A549 (cell line): ENCODE measurements at regions not wholly inside any gene's neighbourhood (a gene's known extent, or its start where the extent isn't known, plus 50 kb on each side); places are given as distances from the start of the nearest gene placed in this dataset.

Experiments used
- ATAC-seq, 2 experiments: fragments of 200-7000 bp in 1 of 2; fragments of >200 bp in 1 of 2; cut with Nextera tagmentation in 1 of 2; cut with Tn5 transposase in 1 of 2; 3 replicates each; pipeline versions ENCODE4 v1.8.0 to v1.9.1; 2018 to 2020; ENCODE audit warnings: mild to moderate bottlenecking in 1 of 2, moderate library complexity in 1 of 2
- CTCF ChIA-PET: fragments of 300-600 bp; sonication (Branson Sonifier 250); formaldehyde crosslinking; extraction: SDS; loops from one replicate; lab custom pipeline; 2021; ENCODE audit warnings: antibody characterized with exemption, inconsistent platforms; lab: Yijun Ruan, JAX
- POLR2A ChIA-PET: fragments of 350-600 bp; formaldehyde crosslinking; extraction: SDS; loops from one replicate; lab custom pipeline; 2021; ENCODE audit warnings: antibody characterized with exemption, inconsistent platforms; lab: Yijun Ruan, JAX
- DNase-seq, 2 experiments: peaks; one replicate each; pipeline versions ENCODE4 v3.0.0 to v3.0.0-alpha.2; 2011 to 2016; ENCODE audit warnings: low read depth in 1 of 2, low spot score in 1 of 2
- FAIRE-seq: peaks from 2 replicates; lab custom pipeline; 2011; peaks lifted over from hg19 to GRCh38; lab: Jason Lieb, UNC
- H3K27ac ChIP-seq, 2 experiments: fragments of >200 bp; sonication (Bioruptor Twin); formaldehyde crosslinking; 3 replicates each; pipeline ENCODE4 v1.5.1; 2016 to 2017
- H3K4me1 ChIP-seq: fragments of >200 bp; sonication (Bioruptor Twin); formaldehyde crosslinking; 3 replicates; pipeline ENCODE4 v1.6.1; 2016
- H3K4me2 ChIP-seq: fragments of >200 bp; sonication (Bioruptor Twin); formaldehyde crosslinking; 3 replicates; pipeline ENCODE4 v1.6.1; 2016
- H3K4me3 ChIP-seq: fragments of >200 bp; sonication (Bioruptor Twin); formaldehyde crosslinking; 3 replicates; pipeline ENCODE4 v1.5.1; 2016
- H3K9me3 ChIP-seq: fragments of >200 bp; sonication (Bioruptor Twin); formaldehyde crosslinking; 3 replicates; pipeline ENCODE4 v1.6.1; 2016
- BCL3 ChIP-seq: fragments of >200 bp; sonication (Bioruptor Twin); formaldehyde crosslinking; IDR thresholded peaks from 3 replicates; pipeline ENCODE4 v1.6.1; 2016
- BHLHE40 ChIP-seq: IDR thresholded peaks from 2 replicates; pipeline ENCODE4 v1.6.1; 2012; ENCODE audit warnings: low read depth, low read length, inconsistent platforms
- CEBPB ChIP-seq, 2 experiments: fragments of >200 bp in 1 of 2; sonication (Bioruptor Twin) in 1 of 2; formaldehyde crosslinking in 1 of 2; IDR thresholded peaks; 2 replicates each; pipeline ENCODE4 v1.6.1; 2012 to 2016
- EHF ChIP-seq: fragments of 250-450 bp; sonication (Bioruptor Pico); IDR thresholded peaks from 2 replicates; pipeline ENCODE4 v1.5.0; 2020; ENCODE audit warnings: mild to moderate bottlenecking
- EHMT2 ChIP-seq: fragments of 200-600 bp; sonication (generic); IDR thresholded peaks from 2 replicates; pipeline ENCODE4 v1.6.1; 2016; ENCODE audit warnings: antibody characterized with exemption, low read depth, mild to moderate bottlenecking, moderate library complexity
- EP300 ChIP-seq, 2 experiments: fragments of >200 bp; sonication (Bioruptor Twin); formaldehyde crosslinking; IDR thresholded peaks; 2 replicates in 1 of 2; 3 replicates in 1 of 2; pipeline ENCODE4 v1.6.1; 2016 to 2017
- ESRRA ChIP-seq: fragments of 150-350 bp; IDR thresholded peaks from 2 replicates; pipeline ENCODE4 v1.6.1; 2014; ENCODE audit warnings: mild to moderate bottlenecking, low read length, borderline replicate concordance
- FOSB ChIP-seq: fragments of 250-450 bp; sonication (Bioruptor Pico); IDR thresholded peaks from 2 replicates; pipeline ENCODE4 v1.5.0; 2020; ENCODE audit warnings: mild to moderate bottlenecking, moderate library complexity
- FOSL2 ChIP-seq, 2 experiments: fragments of 450-650 bp in 1 of 2; fragments of >200 bp in 1 of 2; sonication (Bioruptor Twin) in 1 of 2; formaldehyde crosslinking; IDR thresholded peaks; 2 replicates each; pipeline versions ENCODE4 v1.5.0 to v1.6.1; 2016 to 2020; ENCODE audit warnings: mild to moderate bottlenecking in 1 of 2, moderate library complexity in 1 of 2
- HDAC2 ChIP-seq: fragments of 200-600 bp; sonication (generic); IDR thresholded peaks from 2 replicates; pipeline ENCODE4 v1.6.1; 2016
- HES2 ChIP-seq: fragments of >200 bp; sonication (Bioruptor Twin); formaldehyde crosslinking; IDR thresholded peaks from 2 replicates; pipeline ENCODE4 v1.6.1; 2016
- HOXA7 ChIP-seq: fragments of 250-450 bp; sonication (Bioruptor Pico); IDR thresholded peaks from 2 replicates; pipeline ENCODE4 v1.5.0; 2020; ENCODE audit warnings: mild to moderate bottlenecking, moderate library complexity
- HOXB13 ChIP-seq: fragments of 250-450 bp; sonication (Bioruptor Pico); IDR thresholded peaks from 2 replicates; pipeline ENCODE4 v1.5.0; 2020; ENCODE audit warnings: low read depth, mild to moderate bottlenecking, moderate library complexity
- JUN ChIP-seq, 2 experiments: fragments of >200 bp; sonication (Bioruptor Twin); formaldehyde crosslinking; IDR thresholded peaks; 2 replicates in 1 of 2; 3 replicates in 1 of 2; pipeline ENCODE4 v1.6.1; 2016 to 2017
- KDM5A ChIP-seq: fragments of 200-600 bp; sonication (generic); IDR thresholded peaks from 2 replicates; pipeline ENCODE4 v1.6.1; 2016; ENCODE audit warnings: antibody characterized with exemption, mild to moderate bottlenecking
- MAFK ChIP-seq: fragments of 450-650 bp; IDR thresholded peaks from 2 replicates; pipeline ENCODE4 v1.6.1; 2014; ENCODE audit not compliant: partially characterized antibody
- MAZ ChIP-seq: fragments of 150-350 bp; IDR thresholded peaks from 2 replicates; pipeline ENCODE4 v1.6.1; 2014; ENCODE audit warnings: antibody characterized with exemption, low read depth, low read length, borderline replicate concordance
- PBX3 ChIP-seq: IDR thresholded peaks from 2 replicates; pipeline ENCODE4 v1.6.1; 2012
- RAD21 ChIP-seq, 2 experiments: fragments of >200 bp in 1 of 2; sonication (Bioruptor Twin) in 1 of 2; formaldehyde crosslinking in 1 of 2; IDR thresholded peaks in 1 of 2; conservative IDR thresholded peaks in 1 of 2; 2 replicates in 1 of 2; 3 replicates in 1 of 2; pipeline ENCODE4 v1.6.1; 2012 to 2018; ENCODE audit warnings: inconsistent platforms in 1 of 2
- RARB ChIP-seq: fragments of 250-450 bp; sonication (Bioruptor Pico); IDR thresholded peaks from 2 replicates; pipeline ENCODE4 v1.8.0; 2021; ENCODE audit warnings: mild to moderate bottlenecking, moderate library complexity
- RFX5 ChIP-seq: fragments of 450-650 bp; IDR thresholded peaks from 2 replicates; pipeline ENCODE4 v1.7.1; 2014; ENCODE audit warnings: antibody characterized with exemption, mild to moderate bottlenecking, moderate library complexity
- RNF2 ChIP-seq: fragments of 200-600 bp; sonication (generic); IDR thresholded peaks from 2 replicates; pipeline ENCODE4 v1.6.1; 2016; ENCODE audit warnings: low read depth, mild to moderate bottlenecking, antibody characterized with exemption, moderate library complexity, borderline replicate concordance
- SMC3 ChIP-seq: fragments of >200 bp; sonication (Bioruptor Twin); formaldehyde crosslinking; IDR thresholded peaks from 3 replicates; pipeline ENCODE4 v1.6.1; 2018; ENCODE audit warnings: inconsistent platforms
- SREBF2 ChIP-seq: fragments of 450-650 bp; IDR thresholded peaks from 2 replicates; pipeline ENCODE4 v1.6.1; 2014; ENCODE audit warnings: mild to moderate bottlenecking, moderate library complexity
- TP53 ChIP-seq: fragments of 250-450 bp; sonication (Bioruptor Pico); IDR thresholded peaks from 2 replicates; pipeline ENCODE4 v1.5.0; 2021; ENCODE audit warnings: mild to moderate bottlenecking, moderate library complexity
- ZFP36 ChIP-seq: fragments of 450-650 bp; IDR thresholded peaks from 2 replicates; pipeline ENCODE4 v1.6.1; 2014; ENCODE audit warnings: borderline replicate concordance; ENCODE audit not compliant: partially characterized antibody
- ZNF302 ChIP-seq: fragments of 250-450 bp; sonication (Bioruptor Pico); IDR thresholded peaks from 2 replicates; pipeline ENCODE4 v1.9.0; 2021; ENCODE audit warnings: inconsistent platforms, mild to moderate bottlenecking, moderate library complexity
- WGBS: methylation state at CpG from one replicate; pipeline ENCODE4 v1.1.6; 2017; ENCODE audit errors: missing lambda C conversion rate; 5-methylcytosine and 5-hydroxymethylcytosine counted together
- TF ChIP-seq, protein P1 (sequence below): fragments of 150-350 bp; IDR thresholded peaks from 2 replicates; pipeline ENCODE4 v1.6.1; 2014; ENCODE audit warnings: low read depth, mild to moderate bottlenecking, low read length

DNA sequence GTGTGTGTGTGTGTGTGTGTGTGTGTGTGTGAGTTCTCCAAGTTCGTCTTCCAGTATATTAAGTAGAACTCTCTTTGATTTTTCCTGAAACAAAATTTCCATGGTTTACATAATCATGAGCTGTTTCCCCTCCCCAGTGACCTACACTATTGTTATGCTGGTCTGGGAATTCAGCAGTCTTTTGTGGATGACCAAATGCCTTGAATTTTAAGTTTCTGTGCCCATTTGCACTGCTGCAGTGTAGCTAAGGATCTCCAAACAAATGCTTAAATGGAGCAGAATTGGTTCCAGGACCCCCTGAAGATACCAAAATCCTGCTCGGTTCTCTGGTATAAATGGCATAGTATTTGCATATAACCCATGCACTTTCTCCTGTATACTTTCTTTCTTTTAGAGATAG is 77.2 kb upstream of the SLC34A2 start:
- Histone ChIP-seq H3K4me3 (no peak overlapping the region), H3K9me3 (no peaks in the 10 kb centered on the region), H3K4me1 (no peaks in the 10 kb centered on the region), H3K4me2 (no peak overlapping the region), H3K27ac (no peak overlapping the region)
- TF ChIP-seq EHMT2, result no peak
- TF ChIP-seq FOSB (CRISPR knock-in tag), result no peak
- TF ChIP-seq RNF2, result no peak
- no peak for TF ChIP-seq FOSL2 (IDR thresholded peaks at IDR 0.05)
- TF ChIP-seq FOSL2 (CRISPR knock-in tag; IDR thresholded peaks at IDR 0.05), result no peak
- TF ChIP-seq TP53 (CRISPR knock-in tag), result no peak
- no peak for TF ChIP-seq PBX3
- DNase-seq (no peak), FAIRE-seq (no peak), ATAC-seq (no peak)
- POLR2A ChIA-PET, result no interaction called here
- WGBS, result 92% methylated on average over 2 of the region's 2 CpGs
- CTCF ChIA-PET, result interaction anchor here (0.7 to 1.6 kb wide), 2 partner anchors 12 to 33 kb away, joined by 3 to 7 read pairs; no protein-coding TSS in a partner anchor

- no peak; a peak in 2 of 6 replicates for ATAC-seq
- ChIA-PET CTCF (no interaction called here), POLR2A (no interaction called here)
- Histone ChIP-seq H3K27ac (no peak overlapping the region), H3K4me2 (no peak overlapping the region), H3K4me3 (no peak overlapping the region), H3K4me1 (no peaks in the 10 kb centered on the region), H3K9me3 (no peaks in the 10 kb centered on the region)
- no peak for DNase-seq
- TF ChIP-seq HES2, result no peak
- TF ChIP-seq, protein P1, sequence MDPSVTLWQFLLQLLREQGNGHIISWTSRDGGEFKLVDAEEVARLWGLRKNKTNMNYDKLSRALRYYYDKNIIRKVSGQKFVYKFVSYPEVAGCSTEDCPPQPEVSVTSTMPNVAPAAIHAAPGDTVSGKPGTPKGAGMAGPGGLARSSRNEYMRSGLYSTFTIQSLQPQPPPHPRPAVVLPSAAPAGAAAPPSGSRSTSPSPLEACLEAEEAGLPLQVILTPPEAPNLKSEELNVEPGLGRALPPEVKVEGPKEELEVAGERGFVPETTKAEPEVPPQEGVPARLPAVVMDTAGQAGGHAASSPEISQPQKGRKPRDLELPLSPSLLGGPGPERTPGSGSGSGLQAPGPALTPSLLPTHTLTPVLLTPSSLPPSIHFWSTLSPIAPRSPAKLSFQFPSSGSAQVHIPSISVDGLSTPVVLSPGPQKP, result no peak
- TF ChIP-seq HDAC2, result no peak
- TF ChIP-seq BCL3, result no peak
- no peak for TF ChIP-seq SREBF2
- TF ChIP-seq HOXB13 (CRISPR knock-in tag), result no peak
- no peak for TF ChIP-seq JUN (IDR thresholded peaks at IDR 0.05)
- no peak for TF ChIP-seq RARB (CRISPR knock-in tag)
- no peak for TF ChIP-seq RAD21 (conservative IDR thresholded peaks at IDR 0.05 in 1 of 2, IDR thresholded peaks at IDR 0.05 in 1 of 2)
- WGBS, result 76% methylated on average over 19 of the region's 23 CpGs
- FAIRE-seq, result no peak
Measured at GRCh38 chr4:25580633-25581467, 74.8 kb upstream of the SLC34A2 start.

DNA sequence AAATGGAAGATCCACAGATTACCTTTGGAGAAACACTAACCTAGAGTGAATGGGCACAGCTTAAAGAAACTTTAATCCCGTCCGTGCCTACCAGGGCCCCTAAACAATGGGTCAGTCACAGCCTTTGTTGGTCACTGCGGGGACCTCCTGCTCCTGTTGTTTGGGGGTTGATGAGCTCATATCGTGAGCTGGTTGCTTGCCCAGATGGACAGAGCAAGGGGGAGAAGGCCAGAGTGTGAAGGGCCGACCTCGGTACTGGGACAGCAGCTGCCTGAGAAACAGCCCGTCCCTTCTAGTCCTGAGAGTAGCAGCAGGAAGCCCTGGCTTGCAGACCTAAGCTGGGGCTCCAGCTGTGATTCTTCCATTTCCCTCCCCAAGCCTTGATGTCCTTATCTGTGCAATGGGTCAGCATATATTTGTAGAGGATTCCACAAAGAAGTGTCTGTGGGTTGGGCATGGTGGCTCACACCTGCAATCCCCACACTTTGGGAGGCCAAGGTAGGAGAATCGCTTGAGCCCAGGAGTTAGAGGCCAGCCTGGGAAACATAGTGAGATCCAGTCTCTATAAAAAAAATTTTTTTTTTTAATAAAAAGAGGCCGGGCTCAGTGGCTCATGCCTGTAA is 69.6 kb upstream of the SLC34A2 start:
- Histone ChIP-seq H3K27ac (no peak overlapping the region), H3K4me3 (no peak overlapping the region), H3K4me1 (no peaks in the 10 kb centered on the region), H3K4me2 (no peak overlapping the region), H3K9me3 (no peaks in the 10 kb centered on the region)
- DNase-seq (no peak), FAIRE-seq (no peak), ATAC-seq (no peak)
- WGBS, result 84% methylated on average over 4 of the region's 9 CpGs
- ChIA-PET POLR2A (no interaction called here), CTCF (interaction anchor here (0.5 kb wide), 1 partner anchor 149 kb away, joined by 3 read pairs; no protein-coding TSS in a partner anchor)
- no peak for TF ChIP-seq ZFP36
- TF ChIP-seq KDM5A, result no peak
- no peak for TF ChIP-seq FOSL2 (IDR thresholded peaks at IDR 0.05)
- no peak for TF ChIP-seq FOSL2 (CRISPR knock-in tag; IDR thresholded peaks at IDR 0.05)
- no peak for TF ChIP-seq BHLHE40
- TF ChIP-seq FOSB (CRISPR knock-in tag), result no peak
- TF ChIP-seq JUN (IDR thresholded peaks at IDR 0.05), result no peak
- no peak for TF ChIP-seq MAFK
- no peak for TF ChIP-seq RNF2
- no peak for TF ChIP-seq HOXA7 (CRISPR knock-in tag)
- TF ChIP-seq CEBPB (IDR thresholded peaks at IDR 0.05), result no peak
- TF ChIP-seq ZNF302 (CRISPR knock-in tag), result no peak
- TF ChIP-seq EP300 (IDR thresholded peaks at IDR 0.05), result no peak
- no peak for TF ChIP-seq BCL3
- no peak for TF ChIP-seq SMC3
- TF ChIP-seq MAZ, result no peak
- no peak for TF ChIP-seq RFX5
- no peak for TF ChIP-seq ESRRA
- TF ChIP-seq EHF (CRISPR knock-in tag), result no peak
